T47D (cell line): ENCODE measurements at regions not wholly inside any gene's neighbourhood (a gene's known extent, or its start where the extent isn't known, plus 50 kb on each side); places are given as distances from the start of the nearest gene placed in this dataset.
A peak's percentile ranks its signal among the peaks of the same experiment; 100 is the strongest.

Source experiments
- DNase-seq, 2 experiments: peaks; one replicate each; pipeline versions ENCODE4 v3.0.0 to v3.0.0-alpha.2; 2011 to 2012; ENCODE audit warnings: low read depth in 1 of 2, low spot score in 1 of 2
- JUND ChIP-seq: IDR thresholded peaks from 2 replicates; pipeline ENCODE4 v1.6.1; 2012; ENCODE audit warnings: low read depth
- in situ Hi-C: cut with HindIII; loops from 2 replicates; pipeline ENCODE4 v1.10.0; 2016; ENCODE audit warnings: low sequenced_read_pairs, low pct_unique_long_range_greater_than_20kb

GRCh38 chrX:9340598-9341290 lies 124.1 kb upstream of the TBL1X start:
- no peak for DNase-seq
- in situ Hi-C loops = no loop called here

GRCh38 chrX:9341291-9342201 lies 123.3 kb upstream of the TBL1X start:
- in situ Hi-C loops = no loop called here
- DNase-seq = peak in 1 of 2 experiments; percentile 52

More at GRCh38 chrX:9340598-9341290, 124.1 kb upstream of the TBL1X start:
- TF ChIP-seq JUND = no peak

GRCh38 chrX:9342561-9343051 lies 122.3 kb upstream of the TBL1X start:
- no peak for TF ChIP-seq JUND
- DNase-seq = peak; percentile 77 to 93
- in situ Hi-C loops = no loop called here

More at GRCh38 chrX:9341291-9342201, 123.3 kb upstream of the TBL1X start:
- no peak for TF ChIP-seq JUND

- in situ Hi-C loops = no loop called here
- TF ChIP-seq JUND = no peak
- DNase-seq = no peak
These were observed 120.9 kb upstream of the TBL1X start for GRCh38 chrX:9343971-9344370.

- DNase-seq = no peak
- in situ Hi-C loops = no loop called here
- TF ChIP-seq JUND = no peak
These were observed 118.9 kb upstream of the TBL1X start for GRCh38 chrX:9345957-9346356.

GRCh38 chrX:9349572-9350494 lies 115.0 kb upstream of the TBL1X start:
- in situ Hi-C loops = no loop called here
- TF ChIP-seq JUND = no peak
- DNase-seq = no peak

GRCh38 chrX:9351126-9351525 lies 113.7 kb upstream of the TBL1X start:
- no peak for TF ChIP-seq JUND
- no peak for DNase-seq
- in situ Hi-C loops = no loop called here

GRCh38 chrX:9352243-9352642 lies 112.6 kb upstream of the TBL1X start:
- TF ChIP-seq JUND = no peak
- in situ Hi-C loops = no loop called here
- no peak for DNase-seq

DNA sequence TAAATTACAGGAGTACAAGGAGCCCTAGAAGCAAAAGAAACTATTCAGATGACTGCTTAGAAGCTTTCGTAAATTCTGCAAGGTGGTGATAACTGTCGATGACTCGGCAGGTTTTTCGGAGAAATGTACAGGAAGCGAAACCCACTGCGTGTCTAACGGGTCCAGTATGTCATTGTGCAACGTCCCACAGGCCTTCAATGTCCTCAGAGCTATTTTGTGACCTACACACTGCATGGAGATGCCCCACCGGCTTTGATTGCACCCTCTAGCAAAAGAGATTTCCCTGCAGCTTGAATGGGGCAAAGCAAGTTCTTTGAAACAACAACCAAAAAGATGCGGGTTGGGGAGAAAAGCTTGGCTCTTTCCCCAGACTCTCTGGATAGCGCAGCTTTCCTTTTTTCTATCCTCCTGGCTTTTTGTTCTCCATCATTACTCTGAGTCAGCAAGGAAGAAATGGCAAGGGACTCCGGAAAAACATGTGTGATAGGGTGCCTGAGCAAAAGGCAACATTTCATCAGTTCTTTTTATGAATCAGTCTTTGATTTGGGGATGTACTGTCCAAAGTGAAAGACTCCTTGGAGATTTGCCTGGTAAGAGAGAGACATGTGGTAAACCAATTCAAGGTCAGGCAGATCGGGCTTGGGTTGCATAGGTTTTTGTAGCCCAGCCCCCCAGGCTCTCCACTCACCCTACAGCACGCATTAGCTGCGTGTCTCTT lies 112.0 kb upstream of the TBL1X start:
- DNase-seq = no peak
- in situ Hi-C loops = no loop called here
- TF ChIP-seq JUND = no peak

DNA sequence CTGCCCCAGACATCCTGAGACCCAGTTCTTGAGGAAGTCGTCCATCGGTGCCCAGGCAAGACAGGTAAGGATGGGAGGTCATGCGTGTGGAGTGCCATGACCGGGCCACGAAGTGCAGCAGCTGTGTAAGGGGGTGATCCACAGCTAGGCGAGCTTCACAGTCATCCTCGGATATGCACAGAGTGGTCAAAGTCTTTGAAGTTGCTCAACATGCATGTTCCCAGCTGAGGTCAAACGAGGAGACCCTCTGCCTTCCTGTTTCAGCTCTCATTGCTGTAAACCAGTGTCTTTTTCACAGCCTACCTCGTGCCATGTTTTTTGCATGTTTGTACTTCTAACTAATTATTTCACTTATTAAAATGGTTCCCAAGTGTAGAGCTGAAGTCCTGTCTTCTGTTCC lies 109.9 kb upstream of the TBL1X start:
- in situ Hi-C loops = no loop called here
- no peak for DNase-seq

DNA sequence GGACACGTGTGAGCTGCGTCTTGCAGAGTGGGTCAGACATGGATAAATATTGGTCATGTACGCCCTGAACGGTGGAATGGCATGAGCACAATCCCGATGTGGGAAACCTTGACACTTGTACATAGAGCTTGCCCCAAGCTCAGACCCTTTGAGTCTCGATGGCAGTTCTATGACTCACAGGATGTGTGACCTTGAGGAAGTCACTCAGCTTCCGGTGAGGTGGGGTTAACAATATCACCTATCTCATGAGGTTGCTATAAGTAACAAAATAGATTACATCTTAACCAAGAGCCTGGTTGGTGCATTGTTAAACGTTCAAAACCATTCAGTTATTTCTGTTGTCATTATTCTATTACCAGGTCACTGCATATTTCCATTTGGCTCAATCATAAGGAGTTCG lies 109.1 kb upstream of the TBL1X start:
- DNase-seq = no peak
- no peak for TF ChIP-seq JUND
- in situ Hi-C loops = no loop called here

More for the DNA sequence above, 109.9 kb upstream of the TBL1X start:
- TF ChIP-seq JUND = no peak

- DNase-seq = no peak
- in situ Hi-C loops = no loop called here
- TF ChIP-seq JUND = no peak
These were observed 108.0 kb upstream of the TBL1X start for GRCh38 chrX:9356846-9357245.
